ENCODE measurements at regions not wholly inside any gene's neighbourhood (a gene's known extent, or its start where the extent isn't known, plus 50 kb on each side); places are given as distances from the start of the nearest gene placed in this dataset.

DNA sequence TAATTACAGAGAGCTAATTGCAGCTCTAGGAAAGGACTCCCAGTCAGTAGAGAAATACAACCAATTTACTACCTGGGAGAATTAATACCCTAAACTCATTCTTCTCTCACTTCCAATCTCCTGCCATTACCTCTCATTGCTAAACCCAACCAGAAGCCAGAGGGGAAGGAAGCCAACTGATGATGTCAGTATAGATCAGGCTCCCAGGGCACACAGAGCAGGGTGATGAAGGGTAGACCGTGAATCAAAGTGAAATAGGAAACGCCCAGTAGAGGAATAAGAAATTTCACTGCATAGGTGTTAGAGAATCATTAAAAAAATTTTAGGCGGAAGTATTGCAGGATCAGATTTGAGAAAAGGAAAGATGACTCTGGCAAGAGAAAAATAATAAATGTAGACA lies 456.8 kb upstream of the NXPH2 start:
- CTCF ChIA-PET, result no interaction called here

DNA sequence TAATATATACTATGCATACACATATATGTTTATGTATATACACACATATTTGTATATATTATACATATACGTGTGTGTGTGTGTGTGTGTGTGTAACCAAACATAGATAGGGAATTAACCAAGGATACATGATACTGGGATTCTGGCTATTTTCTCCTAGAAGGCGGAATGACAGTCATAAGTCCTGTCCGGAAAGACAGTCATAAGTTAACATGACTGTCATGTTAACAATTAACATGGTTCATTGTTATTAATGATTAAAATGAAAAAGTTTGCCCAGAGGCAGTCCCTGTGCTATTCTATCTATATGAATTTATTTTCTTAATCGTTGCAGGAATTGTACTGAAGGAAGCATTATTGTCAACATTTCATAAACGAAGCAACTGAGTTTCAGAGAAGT lies 450.7 kb upstream of the NXPH2 start:
- POLR2A ChIA-PET, result no interaction called here
- CTCF ChIA-PET, result no interaction called here
- TF ChIP-seq, protein P1, sequence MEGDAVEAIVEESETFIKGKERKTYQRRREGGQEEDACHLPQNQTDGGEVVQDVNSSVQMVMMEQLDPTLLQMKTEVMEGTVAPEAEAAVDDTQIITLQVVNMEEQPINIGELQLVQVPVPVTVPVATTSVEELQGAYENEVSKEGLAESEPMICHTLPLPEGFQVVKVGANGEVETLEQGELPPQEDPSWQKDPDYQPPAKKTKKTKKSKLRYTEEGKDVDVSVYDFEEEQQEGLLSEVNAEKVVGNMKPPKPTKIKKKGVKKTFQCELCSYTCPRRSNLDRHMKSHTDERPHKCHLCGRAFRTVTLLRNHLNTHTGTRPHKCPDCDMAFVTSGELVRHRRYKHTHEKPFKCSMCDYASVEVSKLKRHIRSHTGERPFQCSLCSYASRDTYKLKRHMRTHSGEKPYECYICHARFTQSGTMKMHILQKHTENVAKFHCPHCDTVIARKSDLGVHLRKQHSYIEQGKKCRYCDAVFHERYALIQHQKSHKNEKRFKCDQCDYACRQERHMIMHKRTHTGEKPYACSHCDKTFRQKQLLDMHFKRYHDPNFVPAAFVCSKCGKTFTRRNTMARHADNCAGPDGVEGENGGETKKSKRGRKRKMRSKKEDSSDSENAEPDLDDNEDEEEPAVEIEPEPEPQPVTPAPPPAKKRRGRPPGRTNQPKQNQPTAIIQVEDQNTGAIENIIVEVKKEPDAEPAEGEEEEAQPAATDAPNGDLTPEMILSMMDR (IDR thresholded peaks at IDR 0.05; ENCODE audit: insufficient read depth, low read length, missing control alignments), result no peak
- no peak overlapping the region for H3K4me3 ChIP-seq (ENCODE audit: low read depth, low read length)
- DNase-seq (ENCODE audit: low read depth, low spot score), result no peak

More for the DNA sequence above, 456.8 kb upstream of the NXPH2 start:
- H3K4me3 ChIP-seq (ENCODE audit: low read depth, low read length), result no peak overlapping the region
- no peak for DNase-seq (ENCODE audit: low read depth, low spot score)
- TF ChIP-seq, protein P1 (IDR thresholded peaks at IDR 0.05; ENCODE audit: insufficient read depth, low read length, missing control alignments), result no peak
- POLR2A ChIA-PET, result no interaction called here

DNA sequence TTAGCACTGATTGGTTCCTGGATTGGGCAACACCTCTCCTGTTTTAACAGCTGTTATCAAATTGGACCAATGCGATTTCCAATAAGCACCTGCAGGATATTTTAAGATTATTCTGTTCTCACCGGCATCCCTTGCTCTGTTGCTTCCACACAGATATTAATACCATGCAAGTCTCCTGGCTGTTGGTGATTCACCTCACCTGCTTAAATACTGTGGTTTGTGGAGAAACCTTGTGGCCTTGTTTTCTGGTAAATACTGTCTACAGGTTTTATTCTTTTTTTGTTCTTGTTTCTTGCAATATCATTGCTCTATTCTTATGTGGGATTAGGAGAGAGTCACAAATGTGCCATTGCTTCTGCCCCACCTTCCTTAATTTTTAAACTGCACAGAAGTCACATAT lies 448.1 kb upstream of the NXPH2 start:
- H3K4me3 ChIP-seq (ENCODE audit: low read depth, low read length), result no peak overlapping the region
- TF ChIP-seq, protein P1 (IDR thresholded peaks at IDR 0.05; ENCODE audit: insufficient read depth, low read length, missing control alignments), result no peak
- CTCF ChIA-PET, result no interaction called here
- POLR2A ChIA-PET, result no interaction called here
- DNase-seq (ENCODE audit: low read depth, low spot score), result no peak

DNA sequence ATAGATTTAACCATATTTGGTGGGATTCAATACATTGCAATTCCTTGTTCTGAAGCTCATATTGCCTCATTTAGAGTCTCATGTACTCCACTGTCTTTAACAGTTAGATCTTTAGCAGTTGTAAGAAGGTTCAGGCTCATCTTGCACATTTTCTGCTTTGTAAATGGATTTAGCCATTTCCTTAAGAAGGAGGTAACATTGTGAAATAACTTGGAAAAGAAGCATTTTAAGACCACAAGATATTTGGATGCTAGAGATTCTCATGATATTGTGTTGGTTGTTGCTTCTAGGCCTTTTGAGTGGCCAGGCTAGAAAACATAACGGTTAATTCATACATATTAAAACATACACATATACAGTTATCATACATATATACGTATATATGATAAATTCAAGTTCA lies 445.8 kb upstream of the NXPH2 start:
- no peak overlapping the region for H3K4me3 ChIP-seq (ENCODE audit: low read depth, low read length)
- TF ChIP-seq, protein P1 (IDR thresholded peaks at IDR 0.05; ENCODE audit: insufficient read depth, low read length, missing control alignments), result no peak
- CTCF ChIA-PET, result no interaction called here
- no peak for DNase-seq (ENCODE audit: low read depth, low spot score)
- POLR2A ChIA-PET, result no interaction called here

DNA sequence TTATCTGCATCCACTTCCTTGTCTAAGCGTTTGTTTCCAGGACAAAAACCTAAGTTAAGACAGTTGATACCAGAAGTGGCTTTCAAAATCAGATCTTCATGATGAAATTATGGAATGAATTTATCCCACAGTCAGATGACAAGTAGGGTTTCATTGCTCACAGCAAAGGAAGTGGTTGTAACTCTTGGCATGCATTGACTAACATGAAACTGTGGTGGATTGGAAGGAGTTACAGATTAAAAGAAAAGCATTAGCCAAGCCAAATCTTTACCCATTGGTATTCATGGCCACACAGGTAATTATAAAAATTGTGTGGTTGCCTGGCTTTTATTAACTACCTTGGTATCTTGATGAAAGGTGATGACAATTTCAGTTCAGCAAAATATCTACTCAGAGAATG lies 438.0 kb upstream of the NXPH2 start:
- DNase-seq (ENCODE audit: low read depth, low spot score), result no peak
- TF ChIP-seq, protein P1 (IDR thresholded peaks at IDR 0.05; ENCODE audit: insufficient read depth, low read length, missing control alignments), result no peak
- no peak overlapping the region for H3K4me3 ChIP-seq (ENCODE audit: low read depth, low read length)
- ChIA-PET POLR2A (no interaction called here), CTCF (no interaction called here)

DNA sequence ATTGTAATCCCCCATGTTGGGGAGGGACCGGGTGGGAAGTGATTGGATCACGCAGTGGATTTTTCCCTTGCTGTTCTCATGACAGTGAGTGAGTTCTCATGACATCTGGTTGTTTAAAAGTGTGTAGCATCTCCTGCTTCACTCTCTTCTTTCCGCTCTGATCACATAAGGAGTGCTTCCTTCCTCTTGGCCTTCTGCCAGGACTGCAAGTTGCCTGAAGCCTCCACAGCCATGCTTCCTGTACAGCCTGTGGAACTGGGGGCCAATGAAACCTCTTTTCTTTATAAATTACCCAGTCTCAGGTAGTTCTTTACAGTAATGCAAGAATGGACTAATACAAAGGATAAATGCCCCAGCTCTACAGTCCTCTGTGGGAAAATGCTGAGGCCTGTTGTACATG lies 437.5 kb upstream of the NXPH2 start:
- CTCF ChIA-PET, result no interaction called here
- H3K4me3 ChIP-seq (ENCODE audit: low read depth, low read length), result no peak overlapping the region
- POLR2A ChIA-PET, result no interaction called here
- TF ChIP-seq, protein P1 (IDR thresholded peaks at IDR 0.05; ENCODE audit: insufficient read depth, low read length, missing control alignments), result no peak
- DNase-seq (ENCODE audit: low read depth, low spot score), result no peak

All from AG04449 (cell line).